ENCODE measurements at regions not wholly inside any gene's neighbourhood (a gene's known extent, or its start where the extent isn't known, plus 50 kb on each side); places are given as distances from the start of the nearest gene placed in this dataset.

DNA sequence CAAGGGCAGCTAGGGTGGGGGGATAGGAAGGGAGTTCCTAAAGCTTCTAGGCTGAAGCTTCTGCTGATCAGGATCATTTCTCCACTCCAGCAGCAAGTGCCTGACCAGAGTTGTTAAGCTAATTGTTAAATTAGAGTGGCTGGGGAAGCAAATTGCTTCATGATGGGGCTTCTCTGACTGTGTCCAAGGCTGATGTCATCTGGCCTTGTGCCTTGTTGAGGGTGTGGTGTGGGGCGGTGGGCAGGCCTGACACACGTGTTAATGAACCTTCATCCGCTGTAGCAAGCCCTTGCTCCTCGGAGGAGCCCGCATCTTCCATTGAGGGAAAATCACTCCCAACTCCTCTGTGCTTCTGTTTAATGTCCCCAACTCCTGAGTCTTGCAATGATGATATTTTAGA is 84.3 kb upstream of the ROPN1 start:
- Histone ChIP-seq H3K4me1 (ENCODE audit: insufficient read depth, low read length, severe bottlenecking) (no peaks in the 10 kb centered on the region), H3F3A (ENCODE audit: insufficient read depth, low read length) (no peaks in the 10 kb centered on the region), H3K9me2 (ENCODE audit: low read depth, low read length) (no peaks in the 10 kb centered on the region), H3K36me3 (ENCODE audit: insufficient read depth, low read length) (no peaks in the 10 kb centered on the region), H3K27ac (ENCODE audit: low read depth, low read length, poor library complexity, severe bottlenecking) (no peak overlapping the region), H3K9ac (ENCODE audit: low read length) (no peak overlapping the region), H3K79me2 (ENCODE audit: insufficient read depth, low read length) (no peaks in the 10 kb centered on the region), H3K4me3 (ENCODE audit: low read depth, low read length, poor library complexity, severe bottlenecking) (no peak overlapping the region), H3K9me3 (ENCODE audit: low read length) (no peaks in the 10 kb centered on the region), H3K4me2 (ENCODE audit: low read length) (no peak overlapping the region), H3K27me3 (ENCODE audit: insufficient read depth, low read length) (no peaks in the 10 kb centered on the region), H2AFZ (ENCODE audit: low read length) (no peak overlapping the region), H4K20me1 (ENCODE audit: insufficient read depth, low read length) (no peaks in the 10 kb centered on the region)
- no peak for TF ChIP-seq EZH2 (IDR thresholded peaks at IDR 0.05; ENCODE audit: borderline replicate concordance, low read length)
- TF ChIP-seq, protein P1, sequence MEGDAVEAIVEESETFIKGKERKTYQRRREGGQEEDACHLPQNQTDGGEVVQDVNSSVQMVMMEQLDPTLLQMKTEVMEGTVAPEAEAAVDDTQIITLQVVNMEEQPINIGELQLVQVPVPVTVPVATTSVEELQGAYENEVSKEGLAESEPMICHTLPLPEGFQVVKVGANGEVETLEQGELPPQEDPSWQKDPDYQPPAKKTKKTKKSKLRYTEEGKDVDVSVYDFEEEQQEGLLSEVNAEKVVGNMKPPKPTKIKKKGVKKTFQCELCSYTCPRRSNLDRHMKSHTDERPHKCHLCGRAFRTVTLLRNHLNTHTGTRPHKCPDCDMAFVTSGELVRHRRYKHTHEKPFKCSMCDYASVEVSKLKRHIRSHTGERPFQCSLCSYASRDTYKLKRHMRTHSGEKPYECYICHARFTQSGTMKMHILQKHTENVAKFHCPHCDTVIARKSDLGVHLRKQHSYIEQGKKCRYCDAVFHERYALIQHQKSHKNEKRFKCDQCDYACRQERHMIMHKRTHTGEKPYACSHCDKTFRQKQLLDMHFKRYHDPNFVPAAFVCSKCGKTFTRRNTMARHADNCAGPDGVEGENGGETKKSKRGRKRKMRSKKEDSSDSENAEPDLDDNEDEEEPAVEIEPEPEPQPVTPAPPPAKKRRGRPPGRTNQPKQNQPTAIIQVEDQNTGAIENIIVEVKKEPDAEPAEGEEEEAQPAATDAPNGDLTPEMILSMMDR (IDR thresholded peaks at IDR 0.05; ENCODE audit: low read length): no peak

DNA sequence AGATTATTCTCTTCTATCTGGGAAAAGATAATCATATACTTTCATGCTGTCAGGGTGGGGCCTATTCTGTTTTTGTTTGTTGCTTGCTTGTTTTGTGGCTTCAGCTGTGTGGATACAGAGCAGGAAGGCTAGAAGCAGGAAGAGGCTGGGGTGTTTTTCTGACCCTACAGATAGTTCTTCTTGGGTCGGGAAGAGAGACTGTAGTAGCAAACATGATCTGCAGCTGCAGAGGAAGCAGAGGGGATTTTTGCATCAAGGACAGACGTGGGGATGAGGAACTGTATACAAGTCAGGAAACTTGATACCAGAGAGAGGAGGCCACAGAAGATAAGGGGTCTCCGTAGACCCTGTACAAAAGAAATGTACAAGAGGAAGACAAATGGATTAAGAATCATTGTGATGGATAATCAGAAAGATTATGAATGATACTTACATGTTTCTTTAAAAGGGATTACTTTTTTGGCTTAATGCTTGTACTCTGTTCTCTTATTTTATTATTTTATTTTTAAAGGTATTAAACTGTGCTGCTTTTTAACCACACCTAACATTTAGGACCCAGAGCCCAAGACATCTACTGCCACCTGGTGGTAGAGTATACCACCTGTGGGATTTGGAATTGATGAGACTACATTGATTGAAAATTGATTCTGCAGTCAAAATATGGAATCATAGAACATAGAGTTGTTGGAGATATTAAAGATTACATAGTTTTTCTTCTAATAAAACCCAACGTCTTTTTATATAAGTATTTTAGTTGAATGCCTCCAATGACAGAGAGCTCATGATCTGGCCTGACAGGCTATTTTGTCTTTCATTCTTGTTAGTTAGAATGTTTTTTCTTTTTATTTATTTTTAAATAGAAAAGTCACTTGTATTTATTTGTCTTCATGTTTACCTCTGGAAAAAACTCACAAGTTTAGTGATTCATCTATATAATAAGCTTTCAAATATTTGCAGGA is 87.3 kb upstream of the ROPN1 start:
- Histone ChIP-seq H3K4me3 (ENCODE audit: low read depth, low read length, poor library complexity, severe bottlenecking) (no peak overlapping the region), H3F3A (ENCODE audit: insufficient read depth, low read length) (no peaks in the 10 kb centered on the region), H3K9me2 (ENCODE audit: low read depth, low read length) (no peaks in the 10 kb centered on the region), H3K27me3 (ENCODE audit: insufficient read depth, low read length) (no peaks in the 10 kb centered on the region), H3K4me2 (ENCODE audit: low read length) (no peak overlapping the region), H3K79me2 (ENCODE audit: insufficient read depth, low read length) (no peaks in the 10 kb centered on the region), H4K20me1 (ENCODE audit: insufficient read depth, low read length) (no peaks in the 10 kb centered on the region), H3K36me3 (ENCODE audit: insufficient read depth, low read length) (no peaks in the 10 kb centered on the region), H3K27ac (ENCODE audit: low read depth, low read length, poor library complexity, severe bottlenecking) (no peak overlapping the region), H3K9ac (ENCODE audit: low read length) (no peak overlapping the region), H3K9me3 (ENCODE audit: low read length) (no peaks in the 10 kb centered on the region), H3K4me1 (ENCODE audit: insufficient read depth, low read length, severe bottlenecking) (no peaks in the 10 kb centered on the region), H2AFZ (ENCODE audit: low read length) (no peak overlapping the region)
- TF ChIP-seq EZH2 (IDR thresholded peaks at IDR 0.05; ENCODE audit: borderline replicate concordance, low read length): no peak
- TF ChIP-seq, protein P1 (IDR thresholded peaks at IDR 0.05; ENCODE audit: low read length): peak; percentile 60

DNA sequence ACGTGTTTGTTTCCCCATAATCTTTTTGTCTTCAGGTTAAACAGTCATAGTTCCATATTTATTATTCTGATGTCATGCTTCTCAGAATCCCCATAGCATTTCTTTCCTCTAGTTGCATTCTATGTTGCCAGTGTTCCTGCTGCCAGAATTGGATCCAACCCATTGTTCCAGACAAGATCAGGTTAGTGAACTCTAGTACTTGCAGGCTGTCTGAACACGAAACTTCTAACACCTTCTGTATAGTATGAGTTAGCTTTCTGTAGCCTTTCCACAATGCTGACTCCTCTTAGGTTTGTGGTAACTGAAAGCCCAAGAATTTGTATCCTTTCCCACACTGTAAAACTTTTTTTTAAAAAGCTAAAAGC is 88.0 kb upstream of the ROPN1 start:
- Histone ChIP-seq H3K4me2 (ENCODE audit: low read length) (no peak overlapping the region), H3K27ac (ENCODE audit: low read depth, low read length, poor library complexity, severe bottlenecking) (no peak overlapping the region), H3F3A (ENCODE audit: insufficient read depth, low read length) (no peaks in the 10 kb centered on the region), H3K4me1 (ENCODE audit: insufficient read depth, low read length, severe bottlenecking) (no peaks in the 10 kb centered on the region), H3K27me3 (ENCODE audit: insufficient read depth, low read length) (no peaks in the 10 kb centered on the region), H3K9me3 (ENCODE audit: low read length) (no peaks in the 10 kb centered on the region), H3K4me3 (ENCODE audit: low read depth, low read length, poor library complexity, severe bottlenecking) (no peak overlapping the region), H2AFZ (ENCODE audit: low read length) (no peak overlapping the region), H3K9me2 (ENCODE audit: low read depth, low read length) (no peaks in the 10 kb centered on the region), H3K36me3 (ENCODE audit: insufficient read depth, low read length) (no peaks in the 10 kb centered on the region), H4K20me1 (ENCODE audit: insufficient read depth, low read length) (no peaks in the 10 kb centered on the region), H3K9ac (ENCODE audit: low read length) (no peak overlapping the region), H3K79me2 (ENCODE audit: insufficient read depth, low read length) (no peaks in the 10 kb centered on the region)
- TF ChIP-seq EZH2 (IDR thresholded peaks at IDR 0.05; ENCODE audit: borderline replicate concordance, low read length): no peak
- TF ChIP-seq, protein P1 (IDR thresholded peaks at IDR 0.05; ENCODE audit: low read length): no peak
